A673 (cell line): ENCODE measurements at regions not wholly inside any gene's neighbourhood (a gene's known extent, or its start where the extent isn't known, plus 50 kb on each side); places are given as distances from the start of the nearest gene placed in this dataset.

Experiments
- BruUV-seq: library from RNA; stranded (reverse); fragments of 400-500 nt; replicated peaks from 2 replicates; lab custom pipeline; 2021; lab: Mats Ljungman, UMichigan
- CTCF ChIA-PET: fragments of 300-600 bp; sonication (Branson Sonifier 250); formaldehyde crosslinking; loops from one replicate; lab custom pipeline; 2022; ENCODE audit warnings: antibody characterized with exemption; lab: Charles Lee
- POLR2A ChIA-PET: fragments of 300-600 bp; sonication (Branson Sonifier 250); formaldehyde crosslinking; loops from one replicate; lab custom pipeline; 2022; ENCODE audit warnings: antibody characterized with exemption; ENCODE audit not compliant: low non-redundant PET; lab: Charles Lee
- DNase-seq: peaks from one replicate; pipeline ENCODE4 v3.0.0-alpha.2; 2015; ENCODE audit warnings: low spot score
- H3K27ac ChIP-seq: fragments of 200-600 bp; sonication (generic); 2 replicates; pipeline ENCODE4 v1.5.1; 2016; ENCODE audit warnings: mixed run types, low read depth, mild to moderate bottlenecking, mixed read lengths, antibody characterized with exemption, low read length; ENCODE audit not compliant: poor library complexity, severe bottlenecking
- H3K27me3 ChIP-seq: fragments of 200-600 bp; sonication (generic); replicated peaks from 2 replicates; pipeline ENCODE4 v1.6.1; 2017; ENCODE audit warnings: mixed run types, low read depth, mild to moderate bottlenecking, mixed read lengths, antibody characterized with exemption, low read length; ENCODE audit not compliant: insufficient read depth, poor library complexity
- H3K36me3 ChIP-seq: fragments of 200-600 bp; sonication (generic); 2 replicates; pipeline ENCODE4 v1.6.1; 2016; ENCODE audit warnings: mixed run types, mild to moderate bottlenecking, mixed read lengths, antibody characterized with exemption, low read length; ENCODE audit not compliant: insufficient read depth, poor library complexity, severe bottlenecking
- H3K4me1 ChIP-seq: fragments of 200-600 bp; sonication (generic); 2 replicates; pipeline ENCODE4 v1.6.1; 2017; ENCODE audit warnings: mixed run types, mild to moderate bottlenecking, mixed read lengths, antibody characterized with exemption, low read length; ENCODE audit not compliant: insufficient read depth, poor library complexity, severe bottlenecking
- H3K4me3 ChIP-seq: fragments of 200-600 bp; sonication (generic); 2 replicates; pipeline ENCODE4 v1.5.1; 2016; ENCODE audit warnings: low read depth, mixed run types, mild to moderate bottlenecking, mixed read lengths, low read length; ENCODE audit not compliant: poor library complexity, severe bottlenecking
- H3K9me3 ChIP-seq: fragments of 200-600 bp; sonication (generic); 2 replicates; pipeline ENCODE4 v1.6.1; 2016; ENCODE audit warnings: mixed run types, low read depth, mild to moderate bottlenecking, mixed read lengths, antibody characterized with exemption, low read length; ENCODE audit not compliant: poor library complexity, severe bottlenecking
- EZH2 ChIP-seq: fragments of 200-600 bp; sonication (generic); IDR thresholded peaks from 2 replicates; pipeline ENCODE4 v1.6.1; 2017; ENCODE audit warnings: borderline replicate concordance, low read depth, mild to moderate bottlenecking, mixed read lengths, antibody characterized with exemption, low read length; ENCODE audit not compliant: poor library complexity, severe bottlenecking
- intact Hi-C: fragments of 100-400 bp; cut with micrococcal nuclease; formaldehyde crosslinking; loops from one replicate; pipeline ENCODE4 v1.10.0; 2022; ENCODE audit not compliant: unreplicated experiment
- TF ChIP-seq, protein P1 (sequence below): fragments of 300-800, 200-600 bp; sonication (generic); conservative IDR thresholded peaks from 2 replicates; pipeline ENCODE4 v1.5.1; 2017; ENCODE audit warnings: low read depth, mild to moderate bottlenecking, antibody characterized with exemption, low read length, moderate library complexity, mixed read lengths

DNA sequence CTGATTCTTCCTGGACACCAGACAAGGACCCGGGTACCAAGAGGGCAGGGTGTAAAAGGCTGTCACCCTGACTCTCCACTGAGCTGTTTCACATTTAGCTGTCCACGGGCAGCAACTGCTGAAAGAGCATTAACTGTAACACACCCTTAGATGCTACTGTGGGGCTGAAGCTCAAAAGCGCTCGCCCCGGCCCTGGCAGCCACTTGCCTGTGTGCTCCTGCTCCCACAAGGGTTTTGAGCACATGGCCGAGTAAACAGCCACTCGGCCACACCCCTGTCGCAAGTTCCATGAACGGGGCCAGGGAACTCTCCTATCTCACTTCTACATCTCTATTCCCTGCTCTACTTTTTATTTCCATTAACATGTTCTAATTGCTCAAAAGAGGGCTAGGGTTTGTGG is 421.7 kb downstream of the TUSC7 start:
- POLR2A ChIA-PET = no interaction called here
- BruUV-seq = no TSS peak
- no peak overlapping the region for H3K4me3 ChIP-seq
- DNase-seq = no peak
- H3K9me3 ChIP-seq = no peaks in the 10 kb centered on the region
- intact Hi-C loops = no loop called here
- H3K27me3 ChIP-seq = no peaks in the 10 kb centered on the region
- CTCF ChIA-PET = no interaction called here
- no peak overlapping the region for H3K27ac ChIP-seq
- H3K4me1 ChIP-seq = no peaks in the 10 kb centered on the region
- H3K36me3 ChIP-seq = no peaks in the 10 kb centered on the region
- TF ChIP-seq, protein P1, sequence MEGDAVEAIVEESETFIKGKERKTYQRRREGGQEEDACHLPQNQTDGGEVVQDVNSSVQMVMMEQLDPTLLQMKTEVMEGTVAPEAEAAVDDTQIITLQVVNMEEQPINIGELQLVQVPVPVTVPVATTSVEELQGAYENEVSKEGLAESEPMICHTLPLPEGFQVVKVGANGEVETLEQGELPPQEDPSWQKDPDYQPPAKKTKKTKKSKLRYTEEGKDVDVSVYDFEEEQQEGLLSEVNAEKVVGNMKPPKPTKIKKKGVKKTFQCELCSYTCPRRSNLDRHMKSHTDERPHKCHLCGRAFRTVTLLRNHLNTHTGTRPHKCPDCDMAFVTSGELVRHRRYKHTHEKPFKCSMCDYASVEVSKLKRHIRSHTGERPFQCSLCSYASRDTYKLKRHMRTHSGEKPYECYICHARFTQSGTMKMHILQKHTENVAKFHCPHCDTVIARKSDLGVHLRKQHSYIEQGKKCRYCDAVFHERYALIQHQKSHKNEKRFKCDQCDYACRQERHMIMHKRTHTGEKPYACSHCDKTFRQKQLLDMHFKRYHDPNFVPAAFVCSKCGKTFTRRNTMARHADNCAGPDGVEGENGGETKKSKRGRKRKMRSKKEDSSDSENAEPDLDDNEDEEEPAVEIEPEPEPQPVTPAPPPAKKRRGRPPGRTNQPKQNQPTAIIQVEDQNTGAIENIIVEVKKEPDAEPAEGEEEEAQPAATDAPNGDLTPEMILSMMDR = no peak

DNA sequence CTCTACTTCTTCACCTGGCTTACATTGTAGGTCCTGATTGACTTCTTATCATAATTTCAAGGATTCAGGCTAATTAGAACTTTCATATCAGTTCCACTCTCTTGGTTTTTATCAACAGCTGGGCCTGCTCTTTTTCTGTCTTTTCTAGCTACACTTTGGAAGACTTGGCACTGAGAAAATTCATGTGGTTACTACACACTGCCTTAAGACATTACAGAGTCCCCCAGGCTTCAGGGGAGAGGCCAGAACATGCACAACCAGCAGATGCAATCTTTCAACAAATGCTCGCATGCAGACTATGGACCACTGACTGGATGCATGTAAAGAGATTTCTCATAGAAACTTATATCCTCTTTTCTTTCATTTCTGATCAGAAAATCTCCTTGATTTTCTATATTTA is 423.5 kb downstream of the TUSC7 start:
- H3K27ac ChIP-seq = no peak overlapping the region
- DNase-seq = no peak
- intact Hi-C loops = no loop called here
- POLR2A ChIA-PET = no interaction called here
- CTCF ChIA-PET = no interaction called here
- no TSS peak for BruUV-seq
- TF ChIP-seq, protein P1 = no peak
- no peak for TF ChIP-seq EZH2
- H3K9me3 ChIP-seq = no peaks in the 10 kb centered on the region
- H3K4me3 ChIP-seq = no peak overlapping the region
- no peaks in the 10 kb centered on the region for H3K27me3 ChIP-seq
- H3K4me1 ChIP-seq = no peaks in the 10 kb centered on the region
- H3K36me3 ChIP-seq = no peaks in the 10 kb centered on the region

- CTCF ChIA-PET = no interaction called here
- no peak for DNase-seq
- H3K36me3 ChIP-seq = no peaks in the 10 kb centered on the region
- intact Hi-C loops = no loop called here
- no peaks in the 10 kb centered on the region for H3K4me1 ChIP-seq
- no peak overlapping the region for H3K27ac ChIP-seq
- no TSS peak for BruUV-seq
- no peaks in the 10 kb centered on the region for H3K27me3 ChIP-seq
- no peaks in the 10 kb centered on the region for H3K9me3 ChIP-seq
- no peak overlapping the region for H3K4me3 ChIP-seq
- POLR2A ChIA-PET = no interaction called here
- TF ChIP-seq, protein P1 = no peak
- TF ChIP-seq EZH2 = no peak
These were observed 425.6 kb downstream of the TUSC7 start for GRCh38 chr3:117135207-117135606.
